ENCODE measurements at regions not wholly inside any gene's neighbourhood (a gene's known extent, or its start where the extent isn't known, plus 50 kb on each side); places are given as distances from the start of the nearest gene placed in this dataset.

DNA sequence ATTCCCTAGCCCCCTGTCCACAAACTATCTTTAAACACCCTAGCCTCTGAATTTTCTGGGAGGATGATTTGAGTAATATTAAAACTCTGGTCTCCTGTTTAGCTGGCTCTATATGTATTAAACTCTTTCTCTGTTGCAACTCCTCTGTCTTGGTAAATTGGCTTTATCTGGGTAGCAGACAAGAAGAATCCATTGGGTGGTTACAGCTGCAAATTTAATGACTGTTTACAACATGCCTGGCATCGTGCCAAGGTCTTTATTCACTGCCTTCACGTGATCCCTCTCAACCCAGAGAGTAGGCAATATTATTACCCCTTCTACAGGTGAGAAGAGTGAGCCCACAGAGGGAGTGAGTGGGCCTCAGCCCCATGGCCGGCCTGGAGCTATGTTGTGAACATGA lies 77.8 kb upstream of the MYL2 start:
- DNase-seq: peak; percentile 30

DNA sequence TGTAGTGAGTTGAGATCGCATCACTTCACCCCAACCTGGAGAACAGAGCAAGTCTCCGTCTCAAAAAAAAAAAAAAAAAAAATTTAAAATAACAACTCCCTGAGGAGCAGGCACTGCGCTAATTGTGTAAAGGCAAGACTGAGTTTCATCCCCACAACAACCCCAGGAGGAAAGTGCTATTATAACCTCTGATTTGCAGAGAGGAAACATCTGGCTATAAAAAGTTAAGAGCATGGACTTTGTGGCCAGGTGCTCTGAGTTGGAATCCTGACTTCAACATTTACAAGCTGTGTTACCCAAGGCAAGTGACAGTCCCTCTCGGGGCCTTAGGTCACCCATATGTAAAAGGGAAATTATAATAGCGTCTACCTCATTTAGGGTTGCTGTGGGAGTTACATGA lies 76.0 kb upstream of the MYL2 start:
- no peak for DNase-seq

DNA sequence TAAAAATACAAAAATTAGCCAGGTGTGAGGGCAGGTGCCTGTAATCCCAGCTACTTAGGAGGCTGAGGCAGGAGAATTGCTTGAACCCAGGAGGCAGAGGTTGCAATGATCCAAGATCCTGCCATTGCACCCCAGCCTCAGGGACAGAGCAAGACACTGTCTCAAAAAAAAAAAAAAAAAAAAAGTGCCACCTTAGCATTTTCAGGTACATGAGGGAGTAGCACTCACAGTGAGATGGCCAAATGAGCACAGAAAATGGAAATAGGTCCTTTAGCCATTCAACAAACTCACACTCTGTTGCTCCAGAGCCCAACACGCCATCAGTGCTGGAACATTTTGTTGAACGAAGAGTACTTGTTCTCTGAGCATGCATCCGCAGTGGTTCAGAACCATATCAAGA lies 75.2 kb upstream of the MYL2 start:
- DNase-seq: no peak

DNA sequence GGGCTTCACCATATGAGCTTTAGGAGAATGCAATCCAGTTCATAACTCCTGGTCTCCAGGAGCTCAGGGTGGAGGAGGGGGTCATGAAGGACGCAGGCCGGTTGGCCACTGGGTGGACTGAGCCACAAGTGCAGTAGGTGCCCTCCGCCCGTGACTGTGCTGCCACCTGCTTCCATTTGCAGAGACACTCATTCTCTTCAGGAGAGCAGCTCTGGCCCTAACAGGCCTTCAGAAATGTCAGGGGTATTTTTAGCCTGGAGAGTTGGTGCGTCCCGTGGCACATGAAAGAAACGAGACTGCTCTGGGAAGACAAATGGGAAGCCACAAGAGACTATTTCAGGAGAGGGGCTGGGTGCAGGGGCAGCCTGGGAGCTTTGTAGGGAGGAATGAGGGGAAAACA lies 74.6 kb upstream of the MYL2 start:
- no peak for DNase-seq

DNA sequence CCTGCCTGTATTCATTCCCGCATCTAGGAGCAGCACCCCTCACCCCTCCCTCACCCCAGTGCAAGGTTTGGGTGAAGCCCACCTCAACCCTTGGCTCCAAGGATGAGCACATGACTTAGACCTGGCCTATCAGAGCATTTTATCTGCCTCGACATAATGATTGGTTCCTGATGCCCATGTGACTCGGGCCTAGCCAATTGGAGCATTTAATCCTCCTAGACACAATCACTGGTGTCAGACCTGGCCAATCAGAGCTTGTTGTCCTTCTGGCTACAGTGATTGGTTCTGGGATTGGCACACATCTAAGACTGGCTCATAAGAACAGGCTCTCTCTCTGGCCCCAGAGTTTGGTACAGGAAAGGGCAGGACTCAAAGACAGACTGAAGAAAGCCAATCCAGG lies 73.1 kb upstream of the MYL2 start:
- DNase-seq: no peak

DNA sequence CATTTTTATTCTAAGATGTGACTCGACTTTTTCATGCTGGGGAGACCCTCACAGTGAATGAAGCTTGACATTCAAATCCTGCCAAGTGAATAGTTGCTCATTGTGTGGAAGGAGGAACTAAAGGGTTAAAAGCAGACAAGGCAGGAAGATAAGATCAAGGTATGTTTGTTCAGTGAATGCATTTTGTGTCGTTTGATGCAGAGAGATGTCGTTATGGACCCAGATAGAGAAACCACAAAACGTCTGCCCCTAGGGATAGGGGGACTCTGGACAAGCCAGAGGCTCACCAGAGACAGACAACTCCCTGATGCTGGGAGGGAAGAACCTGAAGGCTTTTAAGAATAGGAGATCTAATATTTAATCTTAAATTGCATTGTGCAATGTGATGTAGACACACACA lies 72.5 kb upstream of the MYL2 start:
- DNase-seq: no peak

DNA sequence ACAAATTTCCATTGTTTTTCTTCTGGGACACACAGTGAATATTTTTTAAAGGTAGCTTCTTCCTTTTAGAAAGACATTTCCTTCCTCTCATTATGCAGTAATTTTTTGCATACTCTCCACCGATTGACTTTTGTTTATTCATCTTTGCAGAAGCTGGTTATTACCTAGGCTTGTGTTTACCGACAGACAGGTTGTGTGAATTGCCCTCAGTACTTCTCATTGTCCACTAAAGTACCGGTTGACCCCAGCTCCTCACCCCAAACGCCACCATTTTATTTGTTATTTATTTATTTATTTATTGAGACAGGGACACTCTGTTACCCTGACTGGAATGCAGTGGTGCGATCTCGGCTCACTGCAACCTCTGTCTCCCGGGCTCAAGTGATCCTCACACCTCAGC lies 63.4 kb upstream of the MYL2 start:
- DNase-seq: no peak

DNA sequence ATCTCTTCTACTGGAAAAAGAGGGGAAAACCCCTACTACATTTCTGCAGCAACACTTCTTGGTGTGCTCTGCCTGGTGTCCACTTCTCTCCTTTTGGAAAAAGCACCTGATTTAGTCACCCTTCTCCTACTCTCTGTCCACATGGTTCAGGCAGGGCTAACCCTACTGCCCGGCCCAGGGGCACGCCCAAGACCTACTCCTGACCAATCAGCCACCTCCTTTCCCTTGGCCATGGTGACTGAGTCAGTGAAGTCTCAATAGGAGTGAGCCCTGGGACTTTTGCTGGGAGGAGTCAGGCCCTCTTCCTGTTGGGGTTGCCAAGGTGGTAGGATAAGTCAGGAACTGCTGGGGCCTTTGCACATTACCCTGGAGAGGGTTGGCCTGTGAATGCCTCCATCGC lies 52.5 kb upstream of the MYL2 start:
- no peak for DNase-seq

DNA sequence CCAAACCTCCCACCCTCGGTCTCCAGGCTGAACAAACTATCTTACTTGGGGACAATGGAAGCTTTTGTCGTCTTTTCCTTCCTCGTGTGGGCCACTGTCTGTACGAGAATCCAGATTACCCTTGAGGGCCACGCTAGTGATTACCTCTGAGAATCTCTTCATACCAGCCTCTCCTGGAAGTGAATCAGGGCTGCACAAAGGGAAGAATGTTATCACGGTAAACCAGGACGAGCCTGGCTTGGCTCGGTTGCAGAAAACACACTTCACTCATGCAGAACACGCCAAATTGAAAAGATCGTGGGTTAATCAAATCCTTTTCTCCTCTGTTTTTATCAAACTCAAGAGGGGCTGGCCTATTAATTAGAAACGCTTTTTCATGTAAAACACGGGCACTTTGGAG lies 51.6 kb upstream of the MYL2 start:
- no peak for DNase-seq

DNA sequence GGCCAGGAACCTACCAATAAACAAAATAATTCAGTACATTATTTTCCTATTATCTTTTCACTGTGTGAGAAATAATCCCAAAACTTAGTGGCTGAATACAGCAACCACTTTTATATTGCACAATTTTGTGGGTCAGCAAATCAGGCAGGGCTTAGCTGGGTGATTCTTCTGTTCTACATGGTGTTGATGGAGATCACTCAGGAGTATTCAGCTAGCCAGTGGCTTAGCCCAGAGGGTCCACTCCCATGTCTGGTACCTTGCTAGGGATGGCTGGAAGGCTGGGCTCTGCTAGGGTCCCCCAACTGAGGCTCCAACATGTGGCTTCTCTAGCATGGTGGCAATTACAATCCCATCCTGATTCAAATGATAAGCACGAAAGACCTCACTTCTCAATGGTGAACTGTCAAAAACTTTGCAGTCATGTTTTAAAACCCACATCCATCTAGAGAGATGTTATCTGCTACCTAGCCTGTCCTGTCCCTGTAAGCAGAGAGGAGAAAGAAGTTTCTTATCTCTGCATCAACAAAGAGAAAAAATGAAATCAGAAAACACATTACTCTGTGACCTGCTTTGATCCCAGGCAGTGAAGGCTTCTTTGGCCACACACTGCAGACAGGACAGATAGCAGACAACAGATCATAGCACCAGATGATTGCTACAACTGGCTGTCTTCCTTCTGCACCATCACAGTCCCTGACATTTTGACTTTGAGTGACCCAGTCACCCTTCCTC lies 51.0 kb upstream of the MYL2 start:
- no peak for DNase-seq
